Fibroblast of mammary gland (primary cell): ENCODE measurements at regions not wholly inside any gene's neighbourhood (a gene's known extent, or its start where the extent isn't known, plus 50 kb on each side); places are given as distances from the start of the nearest gene placed in this dataset.

ENCODE experiments used
- DNase-seq: peaks from one replicate; pipeline ENCODE4 v3.0.0-alpha.2; 2010; ENCODE audit warnings: low read depth
- H3K4me3 ChIP-seq: 2 replicates; pipeline ENCODE4 v1.5.1; 2011; ENCODE audit warnings: low read depth, mild to moderate bottlenecking, low read length, moderate library complexity; ENCODE audit not compliant: control insufficient read depth
- TF ChIP-seq, protein P1 (sequence below): conservative IDR thresholded peaks from 2 replicates; pipeline ENCODE4 v1.5.1; 2011; ENCODE audit warnings: low read depth, low read length, inconsistent platforms; ENCODE audit not compliant: control insufficient read depth, insufficient read depth

GRCh38 chr6:121609281-121609680, 173.8 kb downstream of the GJA1 start:
- H3K4me3 ChIP-seq = no peak overlapping the region
- no peak for DNase-seq
- TF ChIP-seq, protein P1, sequence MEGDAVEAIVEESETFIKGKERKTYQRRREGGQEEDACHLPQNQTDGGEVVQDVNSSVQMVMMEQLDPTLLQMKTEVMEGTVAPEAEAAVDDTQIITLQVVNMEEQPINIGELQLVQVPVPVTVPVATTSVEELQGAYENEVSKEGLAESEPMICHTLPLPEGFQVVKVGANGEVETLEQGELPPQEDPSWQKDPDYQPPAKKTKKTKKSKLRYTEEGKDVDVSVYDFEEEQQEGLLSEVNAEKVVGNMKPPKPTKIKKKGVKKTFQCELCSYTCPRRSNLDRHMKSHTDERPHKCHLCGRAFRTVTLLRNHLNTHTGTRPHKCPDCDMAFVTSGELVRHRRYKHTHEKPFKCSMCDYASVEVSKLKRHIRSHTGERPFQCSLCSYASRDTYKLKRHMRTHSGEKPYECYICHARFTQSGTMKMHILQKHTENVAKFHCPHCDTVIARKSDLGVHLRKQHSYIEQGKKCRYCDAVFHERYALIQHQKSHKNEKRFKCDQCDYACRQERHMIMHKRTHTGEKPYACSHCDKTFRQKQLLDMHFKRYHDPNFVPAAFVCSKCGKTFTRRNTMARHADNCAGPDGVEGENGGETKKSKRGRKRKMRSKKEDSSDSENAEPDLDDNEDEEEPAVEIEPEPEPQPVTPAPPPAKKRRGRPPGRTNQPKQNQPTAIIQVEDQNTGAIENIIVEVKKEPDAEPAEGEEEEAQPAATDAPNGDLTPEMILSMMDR = no peak

DNA sequence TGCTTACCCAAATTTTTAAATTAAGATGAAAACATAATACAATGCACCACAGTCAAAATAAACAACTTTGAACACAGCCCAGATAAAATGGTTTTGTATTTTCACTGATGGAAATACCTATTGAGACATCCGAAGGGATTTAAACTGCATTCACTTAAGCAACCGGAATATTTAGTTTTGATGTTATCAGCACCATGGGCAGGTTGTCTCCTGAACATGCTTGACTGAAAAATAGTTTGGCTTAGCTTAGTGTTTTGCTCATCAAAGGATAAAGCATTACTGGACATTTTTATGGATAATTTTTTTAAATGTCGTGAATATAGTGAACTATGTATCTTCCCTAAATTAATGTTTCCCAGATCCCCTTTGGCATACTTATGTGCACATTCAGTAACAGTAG, 177.5 kb downstream of the GJA1 start:
- TF ChIP-seq, protein P1 = no peak
- H3K4me3 ChIP-seq = no peak overlapping the region
- DNase-seq = no peak

DNA sequence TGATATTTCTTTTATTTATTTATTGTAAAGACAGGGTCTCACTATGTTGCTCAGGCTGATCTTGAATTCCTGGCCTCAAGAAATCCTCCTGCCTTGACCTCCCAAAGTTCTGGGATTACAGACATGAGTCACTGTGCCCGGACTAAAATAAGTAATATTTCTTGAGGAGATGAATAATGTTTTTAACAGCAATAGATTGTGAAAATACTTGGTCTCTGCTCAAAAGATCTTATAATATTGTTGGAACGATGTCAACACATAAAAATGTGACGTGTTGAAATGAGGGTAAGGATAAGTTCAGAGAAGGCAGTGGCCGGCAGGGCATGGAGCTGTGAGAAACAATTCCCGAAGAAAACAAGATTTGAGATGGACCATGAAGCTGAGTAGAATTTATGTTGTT, 178.7 kb downstream of the GJA1 start:
- DNase-seq = peak; percentile 17
- TF ChIP-seq, protein P1 = no peak
- H3K4me3 ChIP-seq = no peak overlapping the region

- H3K4me3 ChIP-seq = no peak overlapping the region
- TF ChIP-seq, protein P1 = peak; percentile 24
- DNase-seq = no peak
Measured at GRCh38 chr6:121615493-121615892, 180.0 kb downstream of the GJA1 start.

DNA sequence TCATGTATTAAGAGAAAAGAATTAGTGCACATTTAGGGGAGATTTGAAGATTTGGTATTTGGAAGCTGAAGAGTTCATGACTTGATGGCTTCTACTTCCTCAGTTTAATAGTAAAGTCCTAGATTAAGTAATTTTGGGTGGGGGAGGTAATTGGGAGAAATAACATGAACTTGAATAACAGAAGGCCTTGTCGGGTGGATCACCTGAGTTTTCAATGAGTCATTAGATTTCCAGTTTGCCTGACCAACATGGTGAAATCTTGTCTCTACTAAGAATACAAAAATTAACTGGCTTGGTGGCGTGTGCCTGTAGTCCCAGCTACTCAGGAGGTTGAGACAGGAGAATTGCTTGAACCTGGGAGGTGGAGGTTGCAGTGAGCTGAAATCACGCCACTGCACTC, 181.0 kb downstream of the GJA1 start:
- TF ChIP-seq, protein P1 = no peak
- DNase-seq = no peak
- H3K4me3 ChIP-seq = no peak overlapping the region

- no peak for DNase-seq
- TF ChIP-seq, protein P1 = no peak
- H3K4me3 ChIP-seq = no peak overlapping the region
Measured at GRCh38 chr6:121617388-121617787, 181.9 kb downstream of the GJA1 start.

DNA sequence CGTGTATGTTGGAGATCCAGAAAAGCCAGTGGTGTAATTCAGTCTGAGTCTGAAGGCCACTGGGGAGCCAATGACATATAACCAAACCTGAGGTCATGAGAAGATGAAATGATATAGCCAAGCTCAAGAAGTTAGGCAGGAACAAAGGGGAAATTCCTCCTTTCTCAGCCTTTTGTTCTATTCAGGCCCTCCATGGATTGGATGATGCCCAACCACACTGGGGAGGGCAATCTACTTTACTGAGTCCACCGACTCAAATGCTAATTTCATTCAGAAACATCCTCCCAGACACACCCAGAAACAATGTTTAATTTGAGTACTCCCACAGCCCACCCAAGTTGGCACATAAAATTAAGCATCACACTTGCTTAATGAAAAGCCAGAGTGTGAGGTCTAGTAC, 183.6 kb downstream of the GJA1 start:
- H3K4me3 ChIP-seq = no peak overlapping the region
- DNase-seq = no peak
- TF ChIP-seq, protein P1 = no peak
